Esophagus squamous epithelium (tissue), 5 donors: ENCODE measurements at regions not wholly inside any gene's neighbourhood (a gene's known extent, or its start where the extent isn't known, plus 50 kb on each side); places are given as distances from the start of the nearest gene placed in this dataset.

Source experiments
- DNase-seq: peaks from one replicate; lab custom pipeline; 2025; lab: John Stamatoyannopoulos, UW
- H3K27ac ChIP-seq, 4 donors: fragments of 200-600 bp; sonication (generic); one replicate each; pipeline ENCODE4 v1.5.1; 2016 to 2019; ENCODE audit warnings: mild to moderate bottlenecking in 1 of 4
- H3K27me3 ChIP-seq, 4 donors: fragments of 200-600 bp; sonication (generic); 1 replicate in 3 of 4; 2 replicates in 1 of 4; pipeline versions ENCODE4 v1.5.1 to v1.6.0; 2017 to 2021; ENCODE audit warnings: antibody characterized with exemption in 1 of 4
- H3K36me3 ChIP-seq, 3 donors: fragments of 200-600 bp; sonication (generic); one replicate each; pipeline ENCODE4 v1.5.1; 2016 to 2019
- H3K4me1 ChIP-seq, 3 donors: fragments of 200-600 bp; sonication (generic); one replicate each; pipeline ENCODE4 v1.5.1; 2017 to 2019
- H3K4me3 ChIP-seq, 4 donors: fragments of 200-600 bp; sonication (generic); 1 replicate in 3 of 4; 2 replicates in 1 of 4; pipeline ENCODE4 v1.5.1; 2016 to 2019; ENCODE audit warnings: mild to moderate bottlenecking in 2 of 4, moderate library complexity in 1 of 4
- H3K9me3 ChIP-seq, 3 donors: fragments of 200-600 bp; sonication (generic); one replicate each; pipeline ENCODE4 v1.5.1; 2016 to 2019
- CTCF ChIP-seq, 6 experiments: fragments of 450-650 bp in 4 of 6; fragments of 200-600 bp in 2 of 6; sonication (generic) in 2 of 6; IDR thresholded peaks; one replicate each; pipeline ENCODE4 v1.5.1; 2016 to 2019; ENCODE audit warnings: antibody characterized with exemption in 6 of 6, mild to moderate bottlenecking in 4 of 6, moderate library complexity in 4 of 6
- POLR2A ChIP-seq, 4 donors: fragments of 450-650 bp; IDR thresholded peaks; one replicate each; pipeline ENCODE4 v1.6.1; 2017; ENCODE audit warnings: antibody characterized with exemption in 4 of 4, mild to moderate bottlenecking in 4 of 4, moderate library complexity in 3 of 4
- WGBS, 2 donors: methylation state at CpG; one replicate each; pipeline ENCODE4 v1.1.5; 2018; 5-methylcytosine and 5-hydroxymethylcytosine counted together
- intact Hi-C: fragments of 100-400 bp; cut with DNase I; formaldehyde crosslinking; loops from one replicate; pipeline ENCODE4 v1.15.0; 2022
- donor health status: DM: yes; HTN: yes; CAD: no.

GRCh38 chr3:109888026-109888425 is 550.7 kb upstream of the DPPA4 start:
- Histone ChIP-seq H3K9me3 (no peaks in the 10 kb centered on the region), H3K36me3 (no peaks in the 10 kb centered on the region), H3K4me1 (no peaks in the 10 kb centered on the region), H3K27ac (no peak overlapping the region), H3K27me3 (no peaks in the 10 kb centered on the region), H3K4me3 (no peak overlapping the region)
- no peak for TF ChIP-seq CTCF (IDR thresholded peaks at IDR 0.05)
- TF ChIP-seq POLR2A (IDR thresholded peaks at IDR 0.05) = no peak
- intact Hi-C loops = no loop called here
- no peak for DNase-seq

- TF ChIP-seq POLR2A (IDR thresholded peaks at IDR 0.05) (no peak), CTCF (IDR thresholded peaks at IDR 0.05) (no peak)
- Histone ChIP-seq H3K4me3 (no peak overlapping the region), H3K27ac (no peak overlapping the region), H3K9me3 (no peaks in the 10 kb centered on the region), H3K27me3 (no peaks in the 10 kb centered on the region), H3K4me1 (no peaks in the 10 kb centered on the region), H3K36me3 (no peaks in the 10 kb centered on the region)
- intact Hi-C loops = no loop called here
- 50 to 73% methylated on average over 1 of the region's 1 CpG for WGBS, 2 donors
- no peak for DNase-seq
These were observed 560.4 kb upstream of the DPPA4 start for GRCh38 chr3:109897734-109898133.

- Histone ChIP-seq H3K4me1 (no peaks in the 10 kb centered on the region), H3K9me3 (no peaks in the 10 kb centered on the region), H3K27ac (no peak overlapping the region), H3K27me3 (no peaks in the 10 kb centered on the region), H3K4me3 (no peak overlapping the region), H3K36me3 (no peaks in the 10 kb centered on the region)
- 59 to 67% methylated on average over 2 of the region's 2 CpGs for WGBS, 2 donors
- no peak for DNase-seq
- TF ChIP-seq CTCF (IDR thresholded peaks at IDR 0.05) (no peak), POLR2A (IDR thresholded peaks at IDR 0.05) (no peak)
- intact Hi-C loops = no loop called here
These were observed 562.6 kb upstream of the DPPA4 start for GRCh38 chr3:109899925-109900324.

GRCh38 chr3:109900783-109901182 is 563.4 kb upstream of the DPPA4 start:
- no peaks in the 10 kb centered on the region for H3K27me3 ChIP-seq
- no peak overlapping the region for H3K4me3 ChIP-seq
- TF ChIP-seq CTCF (IDR thresholded peaks at IDR 0.05) (no peak), POLR2A (IDR thresholded peaks at IDR 0.05) (no peak)
- intact Hi-C loops = no loop called here
- DNase-seq = no peak
- H3K27ac ChIP-seq = no peak overlapping the region
- 57 to 68% methylated on average over 1 of the region's 1 CpG for WGBS, 2 donors
- H3K9me3 ChIP-seq = peaks cover 0 to under 1% (median 0%) of the 10 kb centered on the region in 3 donors
- H3K36me3 ChIP-seq = no peaks in the 10 kb centered on the region
- H3K4me1 ChIP-seq = no peaks in the 10 kb centered on the region

- H3K27ac ChIP-seq = no peak overlapping the region
These were observed 565.2 kb upstream of the DPPA4 start for GRCh38 chr3:109902549-109902948.

More at GRCh38 chr3:109902549-109902948, 565.2 kb upstream of the DPPA4 start:
- Histone ChIP-seq H3K4me1 (no peaks in the 10 kb centered on the region), H3K9me3 (peaks cover 0 to 3% (median 0%) of the 10 kb centered on the region in 3 donors), H3K27me3 (no peaks in the 10 kb centered on the region), H3K4me3 (no peak overlapping the region), H3K36me3 (no peaks in the 10 kb centered on the region)
- 80 to 82% methylated on average over 4 of the region's 4 CpGs for WGBS, 2 donors
- intact Hi-C loops = no loop called here
- DNase-seq = no peak
- TF ChIP-seq CTCF (IDR thresholded peaks at IDR 0.05) = no peak
- TF ChIP-seq POLR2A (IDR thresholded peaks at IDR 0.05) = no peak
